Large intestine (tissue), 3 donors: ENCODE measurements at regions not wholly inside any gene's neighbourhood (a gene's known extent, or its start where the extent isn't known, plus 50 kb on each side); places are given as distances from the start of the nearest gene placed in this dataset.
"Not testable (repeated sequence)": the region's sequence is repeated elsewhere in the genome, so short reads cannot be mapped to it uniquely, and the experiment has no call there.

Experiments used
- DNase-seq, 2 donors: peaks; one replicate each; pipeline versions ENCODE4 v3.0.0 to v3.0.0-alpha.2; 2013
- H3K27ac ChIP-seq: one replicate; pipeline ENCODE4 v1.5.1; 2013; ENCODE audit warnings: low read length
- H3K27me3 ChIP-seq: 2 replicates; pipeline ENCODE4 v1.6.1; 2013; ENCODE audit warnings: low read length; ENCODE audit not compliant: control insufficient read depth, insufficient read depth
- H3K36me3 ChIP-seq: 2 replicates; pipeline ENCODE4 v1.6.1; 2013; ENCODE audit warnings: low read length; ENCODE audit not compliant: control insufficient read depth, insufficient read depth
- H3K4me1 ChIP-seq: one replicate; pipeline ENCODE4 v1.6.1; 2013; ENCODE audit warnings: low read length; ENCODE audit not compliant: control insufficient read depth, insufficient read depth
- H3K4me3 ChIP-seq: one replicate; pipeline ENCODE4 v1.5.1; 2013; ENCODE audit warnings: low read length
- H3K9me3 ChIP-seq: one replicate; pipeline ENCODE4 v1.6.1; 2013; ENCODE audit warnings: mild to moderate bottlenecking, low read depth, low read length, moderate library complexity; ENCODE audit not compliant: control insufficient read depth
- WGBS: methylation state at CpG from one replicate; pipeline ENCODE4 v1.1.5; 2013; ENCODE audit warnings: low lambda C conversion rate; ENCODE audit not compliant: insufficient coverage; 5-methylcytosine and 5-hydroxymethylcytosine counted together

GRCh38 chr16:17556276-17557052, 85.7 kb upstream of the XYLT1 start:
- H3K27ac ChIP-seq, result no peak overlapping the region
- DNase-seq, result no peak

GRCh38 chr16:17555176-17555575, 84.4 kb upstream of the XYLT1 start:
- Histone ChIP-seq H3K4me1 (no peaks in the 10 kb centered on the region), H3K4me3 (no peak overlapping the region), H3K9me3 (no peaks in the 10 kb centered on the region), H3K27me3 (no peaks in the 10 kb centered on the region), H3K27ac (no peak overlapping the region), H3K36me3 (no peaks in the 10 kb centered on the region)
- DNase-seq, result no peak
- WGBS, result no CpG with 5 or more reads among the region's 5 CpGs

More at GRCh38 chr16:17556276-17557052, 85.7 kb upstream of the XYLT1 start:
- no peaks in the 10 kb centered on the region for H3K4me1 ChIP-seq
- no peaks in the 10 kb centered on the region for H3K36me3 ChIP-seq
- H3K27me3 ChIP-seq, result no peaks in the 10 kb centered on the region
- no peaks in the 10 kb centered on the region for H3K9me3 ChIP-seq
- WGBS, result no CpG with 5 or more reads among the region's 7 CpGs
- H3K4me3 ChIP-seq, result no peak overlapping the region

- Histone ChIP-seq H3K4me1 (no peaks in the 10 kb centered on the region), H3K9me3 (no peaks in the 10 kb centered on the region), H3K27me3 (no peaks in the 10 kb centered on the region), H3K36me3 (no peaks in the 10 kb centered on the region), H3K27ac (no peak overlapping the region), H3K4me3 (no peak overlapping the region)
- DNase-seq, result no peak
- WGBS, result 100% methylated on average over 1 of the region's 5 CpGs
These were observed 81.6 kb upstream of the XYLT1 start for GRCh38 chr16:17552351-17552750.

GRCh38 chr16:17551682-17552081, 80.9 kb upstream of the XYLT1 start:
- not testable (repeated sequence) for H3K4me1 ChIP-seq, H3K9me3 ChIP-seq, H3K36me3 ChIP-seq, H3K4me3 ChIP-seq, H3K27me3 ChIP-seq, H3K27ac ChIP-seq, DNase-seq
- 100% methylated on average over 1 of the region's 6 CpGs for WGBS

- Histone ChIP-seq H3K4me1 (no peaks in the 10 kb centered on the region), H3K27me3 (no peaks in the 10 kb centered on the region), H3K9me3 (no peaks in the 10 kb centered on the region), H3K27ac (no peak overlapping the region), H3K4me3 (no peak overlapping the region), H3K36me3 (no peaks in the 10 kb centered on the region)
- WGBS, result 83% methylated on average over 1 of the region's 4 CpGs
- DNase-seq, result no peak
These were observed 78.1 kb upstream of the XYLT1 start for GRCh38 chr16:17548825-17549224.

GRCh38 chr16:17544785-17545184, 74.0 kb upstream of the XYLT1 start:
- Histone ChIP-seq H3K27ac (no peak overlapping the region), H3K27me3 (no peaks in the 10 kb centered on the region), H3K4me1 (no peaks in the 10 kb centered on the region), H3K36me3 (no peaks in the 10 kb centered on the region), H3K4me3 (no peak overlapping the region), H3K9me3 (no peaks in the 10 kb centered on the region)
- WGBS, result no CpG with 5 or more reads among the region's 3 CpGs
- no peak for DNase-seq

- Histone ChIP-seq H3K27me3 (no peaks in the 10 kb centered on the region), H3K27ac (no peak overlapping the region), H3K4me3 (no peak overlapping the region), H3K36me3 (no peaks in the 10 kb centered on the region), H3K9me3 (no peaks in the 10 kb centered on the region), H3K4me1 (no peaks in the 10 kb centered on the region)
- no peak for DNase-seq
- no CpG with 5 or more reads among the region's 2 CpGs for WGBS
These were observed 73.5 kb upstream of the XYLT1 start for GRCh38 chr16:17544304-17544703.

GRCh38 chr16:17543073-17543472, 72.3 kb upstream of the XYLT1 start:
- DNase-seq, result no peak
- no CpG with 5 or more reads among the region's 2 CpGs for WGBS

GRCh38 chr16:17541324-17541723, 70.6 kb upstream of the XYLT1 start:
- H3K36me3 ChIP-seq, result no peaks in the 10 kb centered on the region
- no peaks in the 10 kb centered on the region for H3K27me3 ChIP-seq
- no peak for DNase-seq
- no peak overlapping the region for H3K27ac ChIP-seq
- WGBS, result no CpG with 5 or more reads among the region's 1 CpG
- H3K4me1 ChIP-seq, result no peaks in the 10 kb centered on the region
- H3K9me3 ChIP-seq, result no peaks in the 10 kb centered on the region
- no peak overlapping the region for H3K4me3 ChIP-seq

More at GRCh38 chr16:17543073-17543472, 72.3 kb upstream of the XYLT1 start:
- Histone ChIP-seq H3K36me3 (no peaks in the 10 kb centered on the region), H3K9me3 (no peaks in the 10 kb centered on the region), H3K27me3 (no peaks in the 10 kb centered on the region), H3K4me3 (no peak overlapping the region), H3K27ac (no peak overlapping the region), H3K4me1 (no peaks in the 10 kb centered on the region)

GRCh38 chr16:17538927-17539326, 68.2 kb upstream of the XYLT1 start:
- no peak overlapping the region for H3K27ac ChIP-seq
- WGBS, result no CpG with 5 or more reads among the region's 11 CpGs
- H3K36me3 ChIP-seq, result no peaks in the 10 kb centered on the region
- no peaks in the 10 kb centered on the region for H3K27me3 ChIP-seq
- no peak for DNase-seq
- no peaks in the 10 kb centered on the region for H3K9me3 ChIP-seq
- H3K4me1 ChIP-seq, result no peaks in the 10 kb centered on the region
- no peak overlapping the region for H3K4me3 ChIP-seq
